ENCODE measurements at regions not wholly inside any gene's neighbourhood (a gene's known extent, or its start where the extent isn't known, plus 50 kb on each side); places are given as distances from the start of the nearest gene placed in this dataset.

DNA sequence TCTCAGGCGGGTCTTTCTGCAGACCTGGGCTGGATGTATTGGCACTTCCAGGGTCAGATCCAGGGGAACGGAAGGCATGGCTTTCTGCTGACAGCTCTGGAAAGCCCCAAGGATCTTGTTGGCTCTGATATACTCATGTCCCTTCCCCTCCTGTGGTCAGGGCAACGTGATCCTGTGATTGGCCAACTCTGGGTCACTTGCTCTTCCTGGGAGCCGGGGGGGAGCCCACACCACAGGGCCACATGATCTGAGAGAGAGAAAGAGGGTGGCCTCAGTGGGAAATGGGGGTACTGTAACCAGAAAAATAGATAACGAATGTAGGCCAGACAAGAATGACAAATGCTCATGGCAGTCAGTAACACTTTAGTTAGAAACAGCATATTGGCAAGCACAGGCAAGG, 223.0 kb downstream of the NFATC2 start (continued):
- TF ChIP-seq CBX2 (IDR thresholded peaks at IDR 0.05; ENCODE audit: insufficient read depth, low read length, poor library complexity, severe bottlenecking) (no peak), HEY1 (CRISPR knock-in tag; IDR thresholded peaks at IDR 0.05; ENCODE audit: borderline replicate concordance) (no peak), ZNF785 (CRISPR knock-in tag; IDR thresholded peaks at IDR 0.05) (no peak), NCOA1 (IDR thresholded peaks at IDR 0.05; ENCODE audit: low read depth) (no peak), NFE2 (IDR thresholded peaks at IDR 0.05; ENCODE audit: low read depth) (no peak), EWSR1 (IDR thresholded peaks at IDR 0.05; ENCODE audit: borderline replicate concordance, low read depth, partially characterized antibody) (no peak), SREBF2 (CRISPR knock-in tag; IDR thresholded peaks at IDR 0.05) (no peak), MAZ (CRISPR knock-in tag; conservative IDR thresholded peaks at IDR 0.05 in 1 of 2, IDR thresholded peaks at IDR 0.05 in 1 of 2) (no peak), L3MBTL2 (IDR thresholded peaks at IDR 0.05) (0 out of 2 replicates have a peak, but pooled peaks have one; percentile 16), ZNF143 (CRISPR knock-in tag; IDR thresholded peaks at IDR 0.05) (no peak), GABPB2 (CRISPR knock-in tag; conservative IDR thresholded peaks at IDR 0.05) (no peak), FIP1L1 (IDR thresholded peaks at IDR 0.05; ENCODE audit: low read depth, low read length, poor library complexity, severe bottlenecking) (no peak)
- TF ChIP-seq, protein P1, sequence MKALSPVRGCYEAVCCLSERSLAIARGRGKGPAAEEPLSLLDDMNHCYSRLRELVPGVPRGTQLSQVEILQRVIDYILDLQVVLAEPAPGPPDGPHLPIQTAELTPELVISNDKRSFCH (CRISPR knock-in tag; IDR thresholded peaks at IDR 0.05), result no peak
- TF ChIP-seq, protein P1 (tag; IDR thresholded peaks at IDR 0.05), result 0 out of 2 replicates have a peak, but pooled peaks have one; percentile 11
- TF ChIP-seq, protein P2, sequence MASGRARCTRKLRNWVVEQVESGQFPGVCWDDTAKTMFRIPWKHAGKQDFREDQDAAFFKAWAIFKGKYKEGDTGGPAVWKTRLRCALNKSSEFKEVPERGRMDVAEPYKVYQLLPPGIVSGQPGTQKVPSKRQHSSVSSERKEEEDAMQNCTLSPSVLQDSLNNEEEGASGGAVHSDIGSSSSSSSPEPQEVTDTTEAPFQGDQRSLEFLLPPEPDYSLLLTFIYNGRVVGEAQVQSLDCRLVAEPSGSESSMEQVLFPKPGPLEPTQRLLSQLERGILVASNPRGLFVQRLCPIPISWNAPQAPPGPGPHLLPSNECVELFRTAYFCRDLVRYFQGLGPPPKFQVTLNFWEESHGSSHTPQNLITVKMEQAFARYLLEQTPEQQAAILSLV (tag; IDR thresholded peaks at IDR 0.05), result no peak
- TF ChIP-seq, protein P3, sequence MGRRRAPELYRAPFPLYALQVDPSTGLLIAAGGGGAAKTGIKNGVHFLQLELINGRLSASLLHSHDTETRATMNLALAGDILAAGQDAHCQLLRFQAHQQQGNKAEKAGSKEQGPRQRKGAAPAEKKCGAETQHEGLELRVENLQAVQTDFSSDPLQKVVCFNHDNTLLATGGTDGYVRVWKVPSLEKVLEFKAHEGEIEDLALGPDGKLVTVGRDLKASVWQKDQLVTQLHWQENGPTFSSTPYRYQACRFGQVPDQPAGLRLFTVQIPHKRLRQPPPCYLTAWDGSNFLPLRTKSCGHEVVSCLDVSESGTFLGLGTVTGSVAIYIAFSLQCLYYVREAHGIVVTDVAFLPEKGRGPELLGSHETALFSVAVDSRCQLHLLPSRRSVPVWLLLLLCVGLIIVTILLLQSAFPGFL (CRISPR knock-in tag; IDR thresholded peaks at IDR 0.05), result no peak
- TF ChIP-seq, protein P4, sequence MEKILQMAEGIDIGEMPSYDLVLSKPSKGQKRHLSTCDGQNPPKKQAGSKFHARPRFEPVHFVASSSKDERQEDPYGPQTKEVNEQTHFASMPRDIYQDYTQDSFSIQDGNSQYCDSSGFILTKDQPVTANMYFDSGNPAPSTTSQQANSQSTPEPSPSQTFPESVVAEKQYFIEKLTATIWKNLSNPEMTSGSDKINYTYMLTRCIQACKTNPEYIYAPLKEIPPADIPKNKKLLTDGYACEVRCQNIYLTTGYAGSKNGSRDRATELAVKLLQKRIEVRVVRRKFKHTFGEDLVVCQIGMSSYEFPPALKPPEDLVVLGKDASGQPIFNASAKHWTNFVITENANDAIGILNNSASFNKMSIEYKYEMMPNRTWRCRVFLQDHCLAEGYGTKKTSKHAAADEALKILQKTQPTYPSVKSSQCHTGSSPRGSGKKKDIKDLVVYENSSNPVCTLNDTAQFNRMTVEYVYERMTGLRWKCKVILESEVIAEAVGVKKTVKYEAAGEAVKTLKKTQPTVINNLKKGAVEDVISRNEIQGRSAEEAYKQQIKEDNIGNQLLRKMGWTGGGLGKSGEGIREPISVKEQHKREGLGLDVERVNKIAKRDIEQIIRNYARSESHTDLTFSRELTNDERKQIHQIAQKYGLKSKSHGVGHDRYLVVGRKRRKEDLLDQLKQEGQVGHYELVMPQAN (IDR thresholded peaks at IDR 0.05; ENCODE audit: borderline replicate concordance), result no peak
- TF ChIP-seq, protein P5, sequence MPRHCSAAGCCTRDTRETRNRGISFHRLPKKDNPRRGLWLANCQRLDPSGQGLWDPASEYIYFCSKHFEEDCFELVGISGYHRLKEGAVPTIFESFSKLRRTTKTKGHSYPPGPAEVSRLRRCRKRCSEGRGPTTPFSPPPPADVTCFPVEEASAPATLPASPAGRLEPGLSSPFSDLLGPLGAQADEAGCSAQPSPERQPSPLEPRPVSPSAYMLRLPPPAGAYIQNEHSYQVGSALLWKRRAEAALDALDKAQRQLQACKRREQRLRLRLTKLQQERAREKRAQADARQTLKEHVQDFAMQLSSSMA (CRISPR knock-in tag; IDR thresholded peaks at IDR 0.05), result no peak
- TF ChIP-seq, protein P6, sequence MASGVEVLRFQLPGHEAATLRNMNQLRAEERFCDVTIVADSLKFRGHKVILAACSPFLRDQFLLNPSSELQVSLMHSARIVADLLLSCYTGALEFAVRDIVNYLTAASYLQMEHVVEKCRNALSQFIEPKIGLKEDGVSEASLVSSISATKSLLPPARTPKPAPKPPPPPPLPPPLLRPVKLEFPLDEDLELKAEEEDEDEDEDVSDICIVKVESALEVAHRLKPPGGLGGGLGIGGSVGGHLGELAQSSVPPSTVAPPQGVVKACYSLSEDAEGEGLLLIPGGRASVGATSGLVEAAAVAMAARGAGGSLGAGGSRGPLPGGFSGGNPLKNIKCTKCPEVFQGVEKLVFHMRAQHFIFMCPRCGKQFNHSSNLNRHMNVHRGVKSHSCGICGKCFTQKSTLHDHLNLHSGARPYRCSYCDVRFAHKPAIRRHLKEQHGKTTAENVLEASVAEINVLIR (CRISPR knock-in tag; IDR thresholded peaks at IDR 0.05), result no peak
- TF ChIP-seq, protein P7, sequence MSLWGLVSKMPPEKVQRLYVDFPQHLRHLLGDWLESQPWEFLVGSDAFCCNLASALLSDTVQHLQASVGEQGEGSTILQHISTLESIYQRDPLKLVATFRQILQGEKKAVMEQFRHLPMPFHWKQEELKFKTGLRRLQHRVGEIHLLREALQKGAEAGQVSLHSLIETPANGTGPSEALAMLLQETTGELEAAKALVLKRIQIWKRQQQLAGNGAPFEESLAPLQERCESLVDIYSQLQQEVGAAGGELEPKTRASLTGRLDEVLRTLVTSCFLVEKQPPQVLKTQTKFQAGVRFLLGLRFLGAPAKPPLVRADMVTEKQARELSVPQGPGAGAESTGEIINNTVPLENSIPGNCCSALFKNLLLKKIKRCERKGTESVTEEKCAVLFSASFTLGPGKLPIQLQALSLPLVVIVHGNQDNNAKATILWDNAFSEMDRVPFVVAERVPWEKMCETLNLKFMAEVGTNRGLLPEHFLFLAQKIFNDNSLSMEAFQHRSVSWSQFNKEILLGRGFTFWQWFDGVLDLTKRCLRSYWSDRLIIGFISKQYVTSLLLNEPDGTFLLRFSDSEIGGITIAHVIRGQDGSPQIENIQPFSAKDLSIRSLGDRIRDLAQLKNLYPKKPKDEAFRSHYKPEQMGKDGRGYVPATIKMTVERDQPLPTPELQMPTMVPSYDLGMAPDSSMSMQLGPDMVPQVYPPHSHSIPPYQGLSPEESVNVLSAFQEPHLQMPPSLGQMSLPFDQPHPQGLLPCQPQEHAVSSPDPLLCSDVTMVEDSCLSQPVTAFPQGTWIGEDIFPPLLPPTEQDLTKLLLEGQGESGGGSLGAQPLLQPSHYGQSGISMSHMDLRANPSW (CRISPR knock-in tag; IDR thresholded peaks at IDR 0.05), result no peak

Data from K562 (cell line).